NCI-H1694 treated with DMSO at 0.1 percent for 48 hours (cell line): ENCODE measurements at regions not wholly inside any gene's neighbourhood (a gene's known extent, or its start where the extent isn't known, plus 50 kb on each side); places are given as distances from the start of the nearest gene placed in this dataset.

Experiments used
- DNase-seq: peaks from one replicate; lab custom pipeline; 2025; lab: John Stamatoyannopoulos, UW

- peak; percentile 17 for DNase-seq
Observed at GRCh38 chr18:38427234-38427633, 861.6 kb upstream of the CELF4 start.

DNA sequence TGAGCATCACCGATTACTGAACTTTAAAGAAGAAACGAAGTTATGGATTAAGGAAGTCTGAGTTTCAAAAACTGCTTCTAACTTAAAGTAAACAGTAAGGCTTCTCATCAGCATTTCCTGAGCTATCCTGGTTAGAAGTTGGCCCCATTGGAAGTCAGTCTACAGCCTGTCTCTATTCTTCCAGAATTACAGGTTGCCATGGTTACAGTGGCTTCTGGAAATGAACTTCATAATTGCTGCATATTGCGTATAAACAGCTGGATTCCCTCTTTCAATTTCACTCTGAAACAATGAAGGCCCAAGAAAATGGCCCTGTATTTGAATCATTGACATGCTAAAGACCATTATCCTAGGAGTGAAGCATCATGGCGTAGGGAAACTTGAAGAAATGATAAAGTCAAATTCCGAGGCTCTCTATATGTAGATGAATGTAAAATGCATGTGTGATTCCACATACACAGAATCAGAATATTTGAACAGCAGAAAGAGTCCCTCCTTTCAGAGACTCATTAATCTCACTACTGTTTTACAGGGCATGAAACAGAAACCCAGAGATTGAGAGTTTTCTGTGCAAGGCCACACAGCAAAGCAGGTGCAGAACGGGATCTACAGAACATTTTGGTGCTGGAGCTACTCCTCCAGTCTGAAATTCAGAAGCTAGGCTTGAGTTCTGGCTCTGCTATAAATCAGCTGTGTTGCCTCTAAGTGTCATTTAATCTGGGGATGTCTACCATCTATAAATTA lies 856.4 kb upstream of the CELF4 start:
- DNase-seq: no peak

- DNase-seq: no peak
Observed at GRCh38 chr18:38421021-38421420, 855.4 kb upstream of the CELF4 start.

DNA sequence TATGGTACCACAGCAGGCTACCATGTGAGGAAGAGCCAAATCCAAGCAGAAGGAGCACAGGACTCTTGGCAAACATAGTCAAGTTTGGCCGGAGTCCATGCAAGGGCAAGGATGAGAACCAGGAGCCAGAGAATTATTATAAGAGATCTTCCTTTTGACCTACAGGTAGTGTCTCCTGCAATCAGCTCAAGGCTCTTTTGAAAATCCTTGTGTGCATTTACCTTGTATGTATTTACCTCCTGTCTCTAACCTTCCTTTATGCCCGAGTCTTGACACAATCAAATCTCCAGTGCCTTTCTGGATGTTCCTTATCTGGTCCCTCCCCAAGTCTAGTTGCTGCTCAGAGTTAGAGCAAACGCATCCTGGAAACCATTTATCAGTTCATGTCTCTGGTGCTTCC lies 855.0 kb upstream of the CELF4 start:
- DNase-seq: no peak

DNA sequence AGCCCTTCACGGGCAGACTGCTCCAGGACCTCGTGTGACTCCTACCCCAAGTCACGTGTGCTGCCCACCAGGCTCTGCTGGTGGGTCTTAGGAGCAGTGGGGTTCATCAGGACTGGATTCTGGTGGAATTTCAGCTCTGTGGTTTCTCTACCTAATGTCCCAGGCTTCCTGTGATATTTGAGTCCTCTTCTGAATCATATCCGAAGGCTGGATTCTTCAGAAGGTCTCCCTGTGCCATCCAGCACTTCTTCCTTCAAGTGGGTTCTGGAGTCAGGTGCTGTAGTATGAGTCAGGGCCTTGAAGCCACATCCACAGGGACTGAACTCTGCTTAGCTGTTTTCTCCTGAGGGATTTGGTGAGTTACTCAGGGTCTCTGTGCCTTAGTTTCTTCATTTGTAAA lies 850.2 kb upstream of the CELF4 start:
- no peak for DNase-seq

- no peak for DNase-seq
Observed at GRCh38 chr18:38413193-38413592, 847.6 kb upstream of the CELF4 start.

DNA sequence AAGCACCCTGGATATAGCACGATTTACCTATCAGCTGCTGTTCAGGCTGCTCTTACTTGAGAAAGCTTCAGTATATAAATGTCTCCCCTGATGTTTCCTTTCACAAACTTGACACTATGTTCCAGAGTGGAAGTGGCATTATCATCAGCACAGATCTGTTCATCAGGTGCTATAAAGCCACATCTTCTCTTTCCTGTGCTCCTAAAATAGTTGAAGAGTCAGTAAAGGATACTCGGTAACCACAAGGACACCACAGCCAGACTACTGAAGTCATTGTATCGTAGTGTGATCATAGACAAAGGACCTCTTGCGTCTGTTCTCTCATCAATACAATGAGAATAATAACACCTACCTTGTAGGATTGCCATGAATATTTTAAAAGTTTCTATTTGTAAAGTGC lies 841.0 kb upstream of the CELF4 start:
- DNase-seq: no peak

GRCh38 chr18:38402509-38402908 lies 836.9 kb upstream of the CELF4 start:
- DNase-seq: no peak

GRCh38 chr18:38397094-38397493 lies 831.5 kb upstream of the CELF4 start:
- DNase-seq: no peak

DNA sequence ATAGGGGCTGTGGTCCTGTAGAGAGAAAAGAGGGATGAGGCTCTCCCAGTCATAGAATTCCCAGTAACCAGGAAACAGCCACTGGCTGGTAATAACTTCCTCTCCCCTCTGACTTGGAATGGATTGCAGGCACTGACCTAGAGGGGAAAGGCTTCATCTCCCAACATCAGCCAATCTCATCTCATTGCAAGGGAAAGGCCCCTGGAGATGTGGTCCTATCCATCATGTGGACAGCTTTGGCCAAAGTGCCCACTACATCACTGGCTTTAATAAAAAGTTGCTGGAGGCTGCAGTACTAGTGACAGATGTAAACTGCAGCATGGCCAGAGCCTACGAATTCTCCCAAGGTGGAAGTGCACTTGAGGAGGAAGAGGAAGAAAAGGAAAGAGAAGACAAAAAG lies 820.5 kb upstream of the CELF4 start:
- no peak for DNase-seq

DNA sequence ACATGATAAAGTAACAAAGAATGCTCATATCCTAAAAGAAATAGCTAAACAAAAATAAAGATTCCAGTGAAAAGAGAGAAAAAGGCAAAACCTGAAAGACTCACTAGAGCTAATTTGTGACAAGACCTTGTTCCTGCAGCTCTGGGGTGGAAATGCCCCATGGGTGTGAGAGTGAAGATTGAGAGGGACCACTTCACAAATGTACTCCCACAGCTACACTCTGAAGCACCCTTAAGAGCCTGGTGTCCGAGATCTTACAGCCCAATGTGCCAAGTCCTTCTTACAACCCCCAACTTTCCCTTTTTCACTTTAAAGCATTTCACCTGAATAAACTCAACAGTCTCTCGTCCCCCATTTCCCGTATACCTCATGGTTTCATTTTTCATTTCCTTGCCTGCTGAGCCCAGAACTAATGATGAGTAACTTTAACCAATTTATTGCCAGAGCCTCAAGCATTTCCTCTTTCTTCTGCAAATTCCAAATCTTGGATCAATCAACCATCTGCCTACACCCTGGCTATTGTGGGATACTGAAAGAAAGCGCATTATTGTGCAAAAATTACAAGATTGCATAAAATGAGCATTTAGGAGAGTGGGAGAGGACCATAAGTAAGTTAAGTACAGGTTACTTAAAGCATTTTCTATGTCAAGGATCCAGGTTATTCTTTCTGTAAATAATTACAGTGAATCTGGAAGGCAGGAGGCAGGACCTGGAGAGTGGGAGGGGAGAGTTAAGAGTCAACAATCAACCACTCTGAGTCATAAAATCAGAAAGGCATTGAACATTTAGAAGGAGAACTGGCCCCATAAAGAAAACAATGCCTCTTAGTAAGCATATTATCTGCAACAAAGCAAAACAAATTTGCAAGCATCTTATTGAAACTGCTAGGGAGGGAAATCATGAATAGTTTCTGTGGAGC lies 804.4 kb upstream of the CELF4 start:
- no peak for DNase-seq

- no peak for DNase-seq
Observed at GRCh38 chr18:38368886-38369285, 803.3 kb upstream of the CELF4 start.

DNA sequence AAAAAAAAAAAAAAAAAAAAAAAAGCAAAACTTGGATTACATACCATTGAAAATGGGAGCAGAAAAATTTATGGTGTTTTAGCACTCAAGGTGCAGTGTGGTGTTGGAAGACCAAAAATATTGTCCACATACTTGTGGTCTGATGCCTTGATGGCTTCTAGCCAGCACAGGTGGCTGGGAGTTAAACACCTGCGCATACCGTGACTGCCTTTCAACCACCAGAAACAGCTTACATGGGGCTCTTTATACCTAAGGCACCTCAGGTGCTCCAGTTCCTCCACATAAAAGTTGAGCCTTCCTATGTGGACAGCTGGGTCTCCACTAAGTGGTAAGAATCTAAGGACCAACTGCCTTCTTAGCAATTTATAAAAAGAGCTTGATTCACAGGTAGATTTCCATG lies 802.6 kb upstream of the CELF4 start:
- DNase-seq: no peak

DNA sequence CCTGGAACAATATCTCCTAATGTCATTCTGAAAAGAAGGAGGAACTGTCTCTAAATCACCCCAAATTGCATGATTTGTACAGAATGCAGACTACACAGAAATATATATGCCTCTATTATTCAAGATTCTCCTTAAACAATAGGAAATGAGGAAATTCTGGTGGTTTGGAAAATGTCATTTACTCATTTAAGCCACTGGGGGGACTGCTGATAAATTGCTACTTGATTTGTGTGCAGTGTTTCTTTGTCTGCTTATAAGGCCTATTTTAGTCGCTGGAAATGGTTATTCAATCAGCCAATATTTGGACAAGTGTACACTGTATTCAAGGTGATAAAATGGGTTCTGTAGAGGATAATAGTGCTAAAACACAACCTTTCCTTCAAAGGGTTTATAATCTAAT lies 801.9 kb upstream of the CELF4 start:
- no peak for DNase-seq

DNA sequence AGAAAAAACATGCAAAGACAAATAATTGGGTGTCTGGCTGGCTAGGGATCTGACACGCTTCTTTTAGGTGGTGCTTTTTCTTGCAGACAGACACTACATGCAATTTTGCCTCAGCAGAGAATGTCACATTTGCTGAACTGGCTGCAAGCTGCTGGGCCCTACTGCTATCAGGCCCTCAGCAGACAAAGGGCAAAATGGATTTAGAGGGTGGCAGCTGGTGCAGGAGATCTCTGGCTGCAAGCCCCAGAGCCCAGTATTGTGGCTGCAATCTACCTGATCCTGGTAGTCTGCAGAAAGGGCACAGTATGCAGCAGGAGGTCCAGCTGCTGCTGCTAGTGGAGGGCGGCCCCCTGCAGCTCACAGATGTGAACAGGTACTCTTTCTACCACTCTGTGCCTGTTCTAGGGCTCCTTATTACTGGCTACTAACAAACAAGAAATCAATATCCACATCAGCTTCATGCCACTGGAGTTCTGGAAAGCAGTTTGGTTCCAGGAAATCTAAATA lies 796.7 kb upstream of the CELF4 start:
- DNase-seq: peak; percentile 21

GRCh38 chr18:38358805-38359657 lies 793.4 kb upstream of the CELF4 start:
- no peak for DNase-seq

DNA sequence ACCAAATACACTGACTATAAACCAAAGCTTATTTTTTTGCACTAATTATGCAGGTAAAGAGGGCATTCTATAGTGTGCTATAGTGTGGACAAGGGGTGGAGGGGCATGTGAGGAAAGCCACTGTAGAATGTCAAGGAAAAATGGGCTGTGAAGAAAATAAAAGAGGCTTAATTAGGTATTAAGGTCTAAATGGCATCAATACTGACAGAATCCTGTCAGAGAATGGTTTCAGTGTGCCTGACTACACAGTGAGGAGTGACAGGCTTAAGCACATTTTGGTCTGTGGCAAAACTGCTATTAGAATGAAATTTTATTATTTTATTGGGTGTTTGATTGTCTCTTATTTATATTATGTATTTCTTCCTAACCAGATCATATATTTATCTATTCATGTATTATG lies 787.6 kb upstream of the CELF4 start:
- DNase-seq: no peak

- DNase-seq: no peak
Observed at GRCh38 chr18:38350141-38350540, 784.5 kb upstream of the CELF4 start.

DNA sequence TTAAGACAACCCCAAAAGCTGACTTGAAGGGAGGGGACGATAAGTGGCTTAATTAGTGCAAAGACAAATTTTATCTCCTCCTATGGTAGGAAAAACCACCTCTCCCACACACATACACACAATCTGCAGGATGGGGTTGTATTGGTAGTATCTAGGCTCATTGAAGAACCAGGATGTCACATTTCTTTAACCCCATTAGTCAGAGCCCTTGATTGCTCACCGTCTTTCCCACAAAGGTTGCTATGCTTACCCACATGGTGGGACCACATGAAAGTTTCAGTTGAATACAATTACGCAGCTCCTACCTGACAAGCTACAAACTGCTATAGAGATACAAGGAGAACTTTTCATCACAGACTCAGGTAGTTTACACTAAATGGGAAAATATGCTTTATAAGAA lies 765.0 kb upstream of the CELF4 start:
- no peak for DNase-seq

DNA sequence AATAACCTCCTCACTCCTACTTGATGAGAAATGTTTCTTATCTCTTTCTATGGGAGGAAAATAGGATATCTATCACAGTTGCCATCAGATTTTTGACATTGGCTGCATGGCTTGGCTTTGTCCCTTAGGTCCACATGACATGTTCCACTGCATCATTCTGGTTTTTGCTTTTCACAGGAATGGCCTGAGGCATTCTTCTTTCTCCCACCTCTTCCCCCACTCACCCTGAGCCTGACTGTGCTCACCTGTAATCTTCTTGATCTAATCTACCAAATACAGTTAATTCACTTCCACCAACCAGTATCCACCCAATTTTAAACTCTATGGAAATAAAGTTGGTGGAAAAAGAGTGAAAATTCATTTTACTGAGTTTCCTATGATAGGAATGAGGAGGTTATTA lies 763.5 kb upstream of the CELF4 start:
- DNase-seq: no peak

GRCh38 chr18:38322206-38322605 lies 756.6 kb upstream of the CELF4 start:
- DNase-seq: no peak

GRCh38 chr18:38321262-38321661 lies 755.7 kb upstream of the CELF4 start:
- no peak for DNase-seq
